ENCODE measurements at regions not wholly inside any gene's neighbourhood (a gene's known extent, or its start where the extent isn't known, plus 50 kb on each side); places are given as distances from the start of the nearest gene placed in this dataset.
"Not testable (repeated sequence)": the region's sequence is repeated elsewhere in the genome, so short reads cannot be mapped to it uniquely, and the experiment has no call there.

- Mint-ChIP-seq H3K9me3 (ENCODE audit: low read depth) (no peaks in the 10 kb centered on the region), H3K36me3 (ENCODE audit: low read depth) (no peaks in the 10 kb centered on the region), H3K4me3 (ENCODE audit: unreplicated experiment) (no peak overlapping the region), H3K27me3 (ENCODE audit: low read depth) (peaks cover under 1% of the 10 kb centered on the region), H3K27ac (ENCODE audit: unreplicated experiment) (no peak overlapping the region), H3K4me1 (ENCODE audit: low read depth) (no peaks in the 10 kb centered on the region)
- TF ChIP-seq CTCF (IDR thresholded peaks at IDR 0.05): no peak
- DNase-seq (ENCODE audit: low spot score): no peak
Observed at GRCh38 chr13:103471896-103472295, 405.7 kb upstream of the SLC10A2 start.

- no peak for DNase-seq (ENCODE audit: low spot score)
- Mint-ChIP-seq H3K36me3 (ENCODE audit: low read depth) (no peaks in the 10 kb centered on the region), H3K4me3 (ENCODE audit: unreplicated experiment) (no peak overlapping the region), H3K27me3 (ENCODE audit: low read depth) (no peaks in the 10 kb centered on the region), H3K27ac (ENCODE audit: unreplicated experiment) (no peak overlapping the region), H3K4me1 (ENCODE audit: low read depth) (no peaks in the 10 kb centered on the region), H3K9me3 (ENCODE audit: low read depth) (no peaks in the 10 kb centered on the region)
- TF ChIP-seq CTCF (IDR thresholded peaks at IDR 0.05): no peak
Observed at GRCh38 chr13:103469771-103470170, 403.6 kb upstream of the SLC10A2 start.

GRCh38 chr13:103466761-103467160 lies 400.5 kb upstream of the SLC10A2 start:
- Mint-ChIP-seq H3K36me3 (ENCODE audit: low read depth) (no peaks in the 10 kb centered on the region), H3K27ac (ENCODE audit: unreplicated experiment) (no peak overlapping the region), H3K4me1 (ENCODE audit: low read depth) (no peaks in the 10 kb centered on the region), H3K9me3 (ENCODE audit: low read depth) (no peaks in the 10 kb centered on the region), H3K4me3 (ENCODE audit: unreplicated experiment) (no peak overlapping the region), H3K27me3 (ENCODE audit: low read depth) (no peaks in the 10 kb centered on the region)
- DNase-seq (ENCODE audit: low spot score): no peak
- TF ChIP-seq CTCF (IDR thresholded peaks at IDR 0.05): no peak

- H3K27me3 Mint-ChIP-seq (ENCODE audit: low read depth); H3K36me3 Mint-ChIP-seq (ENCODE audit: low read depth); H3K4me3 Mint-ChIP-seq (ENCODE audit: unreplicated experiment); DNase-seq (ENCODE audit: low spot score); H3K9me3 Mint-ChIP-seq (ENCODE audit: low read depth); H3K4me1 Mint-ChIP-seq (ENCODE audit: low read depth); H3K27ac Mint-ChIP-seq (ENCODE audit: unreplicated experiment): not testable (repeated sequence)
Observed at GRCh38 chr13:103460246-103460645, 394.0 kb upstream of the SLC10A2 start.

- H3K36me3 Mint-ChIP-seq (ENCODE audit: low read depth): not testable (repeated sequence)
Observed at GRCh38 chr13:103457050-103457449, 390.8 kb upstream of the SLC10A2 start.

GRCh38 chr13:103451656-103452055 lies 385.4 kb upstream of the SLC10A2 start:
- Mint-ChIP-seq H3K4me1 (ENCODE audit: low read depth) (no peaks in the 10 kb centered on the region), H3K27me3 (ENCODE audit: low read depth) (peaks cover 5% of the 10 kb centered on the region), H3K9me3 (ENCODE audit: low read depth) (peaks cover 3% of the 10 kb centered on the region), H3K36me3 (ENCODE audit: low read depth) (no peaks in the 10 kb centered on the region), H3K4me3 (ENCODE audit: unreplicated experiment) (no peak overlapping the region), H3K27ac (ENCODE audit: unreplicated experiment) (no peak overlapping the region)
- DNase-seq (ENCODE audit: low spot score): no peak
- TF ChIP-seq CTCF (IDR thresholded peaks at IDR 0.05): no peak

More at GRCh38 chr13:103457050-103457449, 390.8 kb upstream of the SLC10A2 start:
- H3K4me1 Mint-ChIP-seq (ENCODE audit: low read depth); H3K27ac Mint-ChIP-seq (ENCODE audit: unreplicated experiment); H3K4me3 Mint-ChIP-seq (ENCODE audit: unreplicated experiment); H3K27me3 Mint-ChIP-seq (ENCODE audit: low read depth); H3K9me3 Mint-ChIP-seq (ENCODE audit: low read depth); DNase-seq (ENCODE audit: low spot score): not testable (repeated sequence)

Measured in chondrocyte (in vitro differentiated cells).